GM19043 (cell line): ENCODE measurements at regions not wholly inside any gene's neighbourhood (a gene's known extent, or its start where the extent isn't known, plus 50 kb on each side); places are given as distances from the start of the nearest gene placed in this dataset.
"Not testable (repeated sequence)": the region's sequence is repeated elsewhere in the genome, so short reads cannot be mapped to it uniquely, and the experiment has no call there.

Experiments
- ATAC-seq: cut with Tn5 transposase; IDR thresholded peaks from one replicate; pipeline ENCODE4 v1.9.1; 2021; ENCODE audit warnings: low read depth; ENCODE audit not compliant: unreplicated experiment

DNA sequence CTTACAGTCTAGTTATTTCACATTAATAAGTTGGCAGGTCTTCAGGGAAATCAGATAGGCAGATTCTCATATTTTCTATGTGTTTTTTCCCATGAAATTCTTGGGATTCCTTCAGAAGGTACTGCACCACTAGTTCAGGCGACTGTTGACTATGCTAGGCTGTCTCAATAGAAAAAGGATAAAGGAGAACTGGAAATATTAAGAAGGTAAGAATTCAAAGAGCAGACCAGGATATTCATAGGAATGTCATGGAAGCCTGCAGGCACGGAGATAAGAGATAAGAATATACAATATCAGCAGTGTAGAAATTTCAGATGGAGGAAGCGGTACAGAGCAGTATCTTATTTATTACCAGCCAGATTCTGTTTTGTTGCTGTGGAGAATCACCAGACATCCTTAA, 432.1 kb upstream of the MDFIC2 start:
- no peak for ATAC-seq

DNA sequence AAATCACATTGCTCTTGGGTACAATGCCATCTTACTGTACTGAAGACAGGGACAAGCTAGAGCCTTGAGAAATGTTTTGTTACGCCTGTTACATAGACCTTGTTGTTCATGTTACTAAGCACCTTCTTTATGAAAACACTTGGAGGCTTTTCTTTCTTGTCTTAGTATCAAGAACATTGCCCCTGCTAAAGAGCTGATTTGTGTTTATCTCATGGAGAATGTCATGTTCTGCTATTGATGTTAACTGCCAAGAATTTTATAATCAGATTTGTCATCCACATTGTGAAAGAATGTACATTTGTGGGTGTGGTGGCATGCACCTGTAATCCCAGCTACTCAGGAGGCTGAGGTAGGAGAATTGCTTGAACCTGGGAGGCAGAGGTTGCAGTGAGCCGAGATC, 431.3 kb upstream of the MDFIC2 start:
- ATAC-seq = no peak

DNA sequence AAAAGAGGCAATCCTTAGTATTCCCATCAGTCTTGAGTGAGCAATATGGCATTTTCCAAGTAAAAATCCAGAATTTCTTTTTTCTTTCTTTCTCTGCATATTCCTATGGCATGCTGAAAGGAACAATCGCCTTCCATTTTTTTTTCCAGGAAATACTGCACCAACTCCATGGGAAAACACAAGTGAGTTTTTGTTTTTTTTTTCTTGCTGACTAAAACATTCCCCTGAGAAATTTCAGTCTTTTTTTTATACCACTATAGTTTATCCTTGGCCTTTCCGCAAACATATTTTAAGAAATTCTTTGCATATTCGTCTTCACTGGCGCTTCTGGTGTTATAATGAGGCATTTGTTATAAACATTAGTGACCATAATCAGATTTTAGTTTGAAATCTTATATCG, 429.6 kb upstream of the MDFIC2 start:
- ATAC-seq = no peak

DNA sequence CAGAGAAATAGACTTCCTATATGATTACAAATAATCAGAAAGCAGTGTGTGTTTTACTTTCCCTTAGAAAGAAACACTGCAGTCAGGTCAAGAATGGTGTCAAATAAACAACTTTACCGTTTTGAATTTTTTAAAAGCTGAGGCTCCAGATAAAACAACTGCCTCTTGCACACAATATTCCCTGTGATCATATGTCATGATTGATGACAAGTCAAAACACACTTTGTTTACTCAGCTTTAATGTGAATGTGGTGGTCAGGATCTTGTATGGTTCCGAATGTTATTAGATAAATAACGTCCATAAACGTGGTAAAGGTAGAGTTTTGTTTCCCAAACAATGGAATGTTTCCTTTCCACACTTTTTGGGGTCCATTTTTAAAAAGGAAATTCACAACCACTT, 428.4 kb upstream of the MDFIC2 start:
- no peak for ATAC-seq

DNA sequence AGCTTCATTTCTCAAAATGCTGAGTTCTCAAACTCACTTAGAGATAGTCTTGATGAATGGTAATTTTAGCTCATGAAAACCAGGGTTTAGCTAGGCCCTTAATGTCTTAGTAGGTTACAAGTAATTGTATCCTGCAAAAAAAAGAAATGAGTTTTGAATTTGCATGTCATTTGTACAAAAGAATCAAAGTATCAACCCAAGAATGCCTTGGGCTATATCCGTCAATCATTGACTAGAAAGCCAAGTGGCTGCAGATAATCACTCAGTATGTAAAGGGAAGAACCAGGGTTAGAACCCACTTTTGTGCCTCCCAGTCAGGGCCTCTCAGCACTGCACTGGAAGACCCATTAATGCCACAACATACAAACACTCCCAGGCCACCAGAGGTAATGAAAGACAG, 427.6 kb upstream of the MDFIC2 start:
- ATAC-seq = no peak

DNA sequence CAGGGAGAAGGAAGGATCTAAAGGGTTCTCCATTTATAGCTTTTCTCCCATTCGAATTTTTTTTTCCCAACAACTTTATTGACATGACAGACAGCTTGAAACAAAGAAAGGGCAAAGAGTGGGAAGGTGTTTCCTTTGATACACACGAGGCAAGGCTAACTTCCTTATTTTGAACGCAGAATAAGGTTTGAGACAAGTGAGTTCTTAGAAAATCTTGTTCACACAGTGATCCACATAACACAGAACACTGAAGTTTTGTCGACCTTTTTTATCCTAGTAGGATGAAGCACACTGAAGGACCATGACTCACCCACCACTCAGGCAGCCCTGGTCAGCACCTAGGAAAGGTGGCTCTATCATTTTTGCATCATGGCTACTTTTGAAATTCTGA, 425.8 kb upstream of the MDFIC2 start:
- ATAC-seq = no peak

GRCh38 chr3:70737666-70738290, 425.3 kb upstream of the MDFIC2 start:
- ATAC-seq = no peak

- no peak for ATAC-seq
Measured at GRCh38 chr3:70736009-70736408, 423.6 kb upstream of the MDFIC2 start.

GRCh38 chr3:70734756-70735155, 422.3 kb upstream of the MDFIC2 start:
- ATAC-seq = no peak

DNA sequence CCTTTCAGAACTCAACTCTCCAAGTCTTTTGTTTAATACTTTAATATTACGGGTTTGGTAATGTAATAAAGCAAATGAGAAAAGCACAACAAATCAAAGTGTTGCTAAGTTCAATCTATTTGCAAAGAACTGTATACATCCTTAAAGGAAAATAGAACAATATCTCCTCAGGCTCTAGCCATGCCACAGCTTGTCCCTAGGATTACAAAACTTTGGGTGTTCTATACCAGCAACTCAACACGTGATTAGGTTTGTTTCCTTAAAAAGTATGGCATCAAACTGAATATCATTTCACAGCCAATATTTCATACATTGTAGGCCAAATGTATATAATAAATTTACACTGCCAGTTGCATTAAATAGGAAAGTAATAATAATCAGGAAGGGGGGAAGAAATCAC, 418.6 kb upstream of the MDFIC2 start:
- ATAC-seq = no peak

DNA sequence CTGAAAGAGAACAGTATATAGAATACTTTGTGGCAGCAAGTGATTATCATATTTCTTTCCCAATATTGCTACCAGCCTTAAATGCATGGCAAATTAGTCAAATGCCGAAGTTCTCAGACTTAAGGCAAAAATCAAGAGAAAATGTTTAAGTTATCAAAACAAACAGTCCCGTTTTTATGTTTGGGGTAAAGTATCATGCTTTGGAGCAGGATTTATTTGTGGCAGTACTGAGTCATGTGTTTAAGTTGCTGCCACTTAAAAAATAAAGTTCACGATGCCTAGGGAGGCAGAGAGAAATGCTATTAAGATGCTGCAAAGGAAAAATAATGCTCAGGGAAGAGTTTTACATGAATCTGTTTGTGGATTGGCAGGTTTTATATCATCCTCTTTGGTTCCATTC, 417.4 kb upstream of the MDFIC2 start:
- no peak for ATAC-seq

DNA sequence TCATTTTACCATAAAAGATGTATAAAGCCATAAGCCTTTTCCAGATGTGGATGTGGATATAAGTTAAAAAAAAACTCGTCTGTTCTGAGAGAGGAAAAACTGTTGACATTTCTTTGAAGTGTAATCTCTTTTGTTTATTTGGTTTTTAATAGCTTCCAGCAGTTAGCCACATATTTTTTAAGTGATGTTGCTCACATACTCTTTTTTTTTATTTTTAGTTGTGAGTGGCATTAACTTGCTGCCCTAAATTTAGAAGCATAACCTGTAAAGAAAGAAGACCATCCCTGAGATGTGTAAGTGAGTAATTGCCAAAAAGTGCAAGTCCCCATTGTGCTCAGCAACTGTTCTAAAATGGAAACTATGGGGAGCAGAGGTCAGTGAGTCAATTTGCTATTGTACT, 415.9 kb upstream of the MDFIC2 start:
- no peak for ATAC-seq

DNA sequence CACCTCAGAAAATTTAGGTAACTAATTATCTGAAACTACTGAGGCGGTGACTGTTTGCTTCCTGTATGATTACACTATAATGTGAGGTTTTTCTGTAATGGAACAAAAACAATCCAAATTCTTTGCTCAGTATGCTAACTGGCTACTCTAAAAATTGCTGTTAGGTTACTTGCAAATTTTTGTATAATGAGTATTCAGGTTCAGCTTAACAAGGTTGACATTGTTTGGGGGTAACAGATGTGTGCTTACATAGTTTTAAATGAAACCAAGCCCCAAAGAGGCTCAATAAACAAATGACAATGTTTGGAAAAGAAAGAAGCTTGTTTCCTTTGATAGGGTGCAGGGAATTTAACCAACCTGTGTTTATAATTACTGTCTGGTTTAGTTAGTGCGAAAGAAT, 414.5 kb upstream of the MDFIC2 start:
- ATAC-seq = no peak

DNA sequence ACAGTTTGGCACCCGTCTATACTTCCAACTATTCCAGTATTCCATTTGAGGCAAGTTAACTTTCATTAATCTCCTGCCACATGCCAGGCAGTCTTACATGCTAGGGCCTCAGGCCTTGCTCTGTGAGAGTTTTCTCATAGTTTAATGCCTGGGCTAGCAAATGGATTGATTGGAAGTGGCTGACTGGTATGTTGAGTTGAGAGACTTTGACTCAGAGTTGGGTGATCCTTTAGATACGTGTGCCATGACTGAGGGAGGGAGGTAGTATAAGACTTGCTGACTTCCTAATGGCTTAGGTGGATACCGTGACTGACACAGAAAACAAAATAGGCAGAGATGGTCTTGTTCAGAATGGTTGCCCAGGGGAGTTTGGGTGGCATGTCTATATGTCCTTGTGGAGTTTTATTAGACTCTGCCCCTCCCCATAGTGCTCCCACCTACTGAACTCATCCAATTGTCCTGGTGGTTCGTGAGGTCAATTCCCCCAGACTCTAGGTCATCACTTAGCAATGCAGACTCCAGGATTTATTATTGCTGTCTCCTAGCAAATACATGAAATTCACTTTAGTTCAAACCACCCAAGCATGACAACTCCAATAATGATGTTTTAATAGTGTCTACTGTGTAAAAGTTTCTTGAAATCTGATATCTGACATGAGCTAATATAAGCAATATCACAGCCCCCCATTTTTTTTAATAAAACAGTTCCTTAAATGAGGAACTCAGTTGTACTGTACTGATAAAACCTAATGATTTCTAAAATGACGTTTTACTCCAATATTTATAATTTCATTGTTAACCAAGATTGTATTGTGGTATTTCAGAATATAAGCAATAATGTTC, 413.9 kb upstream of the MDFIC2 start:
- no peak for ATAC-seq

- no peak for ATAC-seq
Measured at GRCh38 chr3:70722018-70722417, 409.6 kb upstream of the MDFIC2 start.

GRCh38 chr3:70716832-70717231, 404.4 kb upstream of the MDFIC2 start:
- no peak for ATAC-seq

- no peak for ATAC-seq
Measured at GRCh38 chr3:70712449-70713082, 400.1 kb upstream of the MDFIC2 start.

DNA sequence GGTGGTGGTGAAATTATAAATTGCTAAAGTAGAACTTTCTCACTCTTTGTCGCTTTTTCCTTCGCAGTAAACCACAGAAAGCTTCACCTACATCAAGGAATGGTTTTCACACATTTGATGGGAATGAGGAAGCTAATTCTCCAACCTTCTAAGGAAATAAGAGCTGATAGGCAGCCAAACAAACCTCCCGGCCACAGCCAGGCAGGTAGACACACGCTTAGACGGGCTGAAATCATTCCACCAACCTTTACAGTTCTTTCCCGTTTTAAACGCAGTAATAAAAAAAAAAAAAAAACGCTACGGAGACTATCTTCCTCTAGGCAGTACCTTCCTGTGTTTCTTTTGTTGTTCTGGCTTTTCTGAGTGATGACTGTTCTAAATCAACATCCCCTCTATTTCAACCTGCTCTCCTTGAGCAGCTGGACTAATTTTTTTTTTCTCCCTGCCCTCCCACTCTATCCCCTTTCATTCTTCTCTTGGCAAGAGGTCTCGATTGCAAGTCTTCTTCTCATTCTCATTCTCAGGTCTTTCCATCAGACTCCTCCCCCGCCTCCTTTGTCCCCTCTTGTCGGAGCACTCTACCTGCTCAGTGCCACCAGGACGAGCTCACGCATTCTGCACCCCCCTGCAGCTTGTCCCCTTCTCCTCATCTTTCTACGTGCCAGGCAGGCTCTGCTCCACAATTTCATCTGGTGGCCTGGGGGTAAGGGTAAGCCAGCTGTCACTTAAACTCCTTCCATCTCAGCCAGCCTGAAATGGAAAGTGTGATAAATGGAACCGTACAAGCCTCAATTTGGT, 391.1 kb upstream of the MDFIC2 start:
- no peak for ATAC-seq

GRCh38 chr3:70702132-70702531, 389.7 kb upstream of the MDFIC2 start:
- no peak for ATAC-seq

GRCh38 chr3:70684701-70685100, 372.3 kb upstream of the MDFIC2 start:
- ATAC-seq = no peak

- not testable (repeated sequence) for ATAC-seq
Measured at GRCh38 chr3:70675810-70676209, 363.4 kb upstream of the MDFIC2 start.
